ENCODE measurements at regions not wholly inside any gene's neighbourhood (a gene's known extent, or its start where the extent isn't known, plus 50 kb on each side); places are given as distances from the start of the nearest gene placed in this dataset.

- no peak for TF ChIP-seq GABPA (IDR thresholded peaks at IDR 0.05; ENCODE audit: low read depth)
- TF ChIP-seq CTCF (IDR thresholded peaks at IDR 0.05; ENCODE audit: insufficient read depth, low read length): no peak
- no peak for TF ChIP-seq POLR2AphosphoS5 (IDR thresholded peaks at IDR 0.05; ENCODE audit: low read depth)
- no peak for TF ChIP-seq SPI1 (IDR thresholded peaks at IDR 0.05; ENCODE audit: borderline replicate concordance, low read depth)
- TF ChIP-seq, protein P1, sequence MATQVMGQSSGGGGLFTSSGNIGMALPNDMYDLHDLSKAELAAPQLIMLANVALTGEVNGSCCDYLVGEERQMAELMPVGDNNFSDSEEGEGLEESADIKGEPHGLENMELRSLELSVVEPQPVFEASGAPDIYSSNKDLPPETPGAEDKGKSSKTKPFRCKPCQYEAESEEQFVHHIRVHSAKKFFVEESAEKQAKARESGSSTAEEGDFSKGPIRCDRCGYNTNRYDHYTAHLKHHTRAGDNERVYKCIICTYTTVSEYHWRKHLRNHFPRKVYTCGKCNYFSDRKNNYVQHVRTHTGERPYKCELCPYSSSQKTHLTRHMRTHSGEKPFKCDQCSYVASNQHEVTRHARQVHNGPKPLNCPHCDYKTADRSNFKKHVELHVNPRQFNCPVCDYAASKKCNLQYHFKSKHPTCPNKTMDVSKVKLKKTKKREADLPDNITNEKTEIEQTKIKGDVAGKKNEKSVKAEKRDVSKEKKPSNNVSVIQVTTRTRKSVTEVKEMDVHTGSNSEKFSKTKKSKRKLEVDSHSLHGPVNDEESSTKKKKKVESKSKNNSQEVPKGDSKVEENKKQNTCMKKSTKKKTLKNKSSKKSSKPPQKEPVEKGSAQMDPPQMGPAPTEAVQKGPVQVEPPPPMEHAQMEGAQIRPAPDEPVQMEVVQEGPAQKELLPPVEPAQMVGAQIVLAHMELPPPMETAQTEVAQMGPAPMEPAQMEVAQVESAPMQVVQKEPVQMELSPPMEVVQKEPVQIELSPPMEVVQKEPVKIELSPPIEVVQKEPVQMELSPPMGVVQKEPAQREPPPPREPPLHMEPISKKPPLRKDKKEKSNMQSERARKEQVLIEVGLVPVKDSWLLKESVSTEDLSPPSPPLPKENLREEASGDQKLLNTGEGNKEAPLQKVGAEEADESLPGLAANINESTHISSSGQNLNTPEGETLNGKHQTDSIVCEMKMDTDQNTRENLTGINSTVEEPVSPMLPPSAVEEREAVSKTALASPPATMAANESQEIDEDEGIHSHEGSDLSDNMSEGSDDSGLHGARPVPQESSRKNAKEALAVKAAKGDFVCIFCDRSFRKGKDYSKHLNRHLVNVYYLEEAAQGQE (IDR thresholded peaks at IDR 0.05; ENCODE audit: insufficient replicate concordance, low read depth): no peak
- Histone ChIP-seq H3K27me3 (ENCODE audit: insufficient read depth, poor library complexity, severe bottlenecking) (no peaks in the 10 kb centered on the region), H3K27ac (replicated peaks) (no peak overlapping the region), H3K4me3 (replicated peaks; ENCODE audit: insufficient read depth, low read length) (no peak overlapping the region)
- no peak for DNase-seq (ENCODE audit: low read depth in 1 of 2, low spot score in 1 of 2)
These were observed 340.5 kb upstream of the SYNCRIP start for GRCh38 chr6:85983032-85983659.

- Histone ChIP-seq H3K4me3 (replicated peaks; ENCODE audit: insufficient read depth, low read length) (no peak overlapping the region), H3K27me3 (ENCODE audit: insufficient read depth, poor library complexity, severe bottlenecking) (no peaks in the 10 kb centered on the region), H3K27ac (replicated peaks) (no peak overlapping the region)
- DNase-seq (ENCODE audit: low read depth in 1 of 2, low spot score in 1 of 2): no peak
- TF ChIP-seq, protein P1 (IDR thresholded peaks at IDR 0.05; ENCODE audit: insufficient replicate concordance, low read depth): no peak
- TF ChIP-seq POLR2AphosphoS5 (IDR thresholded peaks at IDR 0.05; ENCODE audit: low read depth): no peak
- no peak for TF ChIP-seq CTCF (IDR thresholded peaks at IDR 0.05; ENCODE audit: insufficient read depth, low read length)
- TF ChIP-seq SPI1 (IDR thresholded peaks at IDR 0.05; ENCODE audit: borderline replicate concordance, low read depth): no peak
- no peak for TF ChIP-seq GABPA (IDR thresholded peaks at IDR 0.05; ENCODE audit: low read depth)
These were observed 335.0 kb upstream of the SYNCRIP start for GRCh38 chr6:85977661-85978060.

- no peaks in the 10 kb centered on the region for H3K27me3 ChIP-seq (ENCODE audit: insufficient read depth, poor library complexity, severe bottlenecking)
- H3K4me3 ChIP-seq (replicated peaks; ENCODE audit: insufficient read depth, low read length): no peak overlapping the region
- no peak overlapping the region for H3K27ac ChIP-seq (replicated peaks)
- no peak for TF ChIP-seq POLR2AphosphoS5 (IDR thresholded peaks at IDR 0.05; ENCODE audit: low read depth)
- no peak for DNase-seq (ENCODE audit: low read depth in 1 of 2, low spot score in 1 of 2)
These were observed 333.3 kb upstream of the SYNCRIP start for GRCh38 chr6:85975957-85976356.

DNA sequence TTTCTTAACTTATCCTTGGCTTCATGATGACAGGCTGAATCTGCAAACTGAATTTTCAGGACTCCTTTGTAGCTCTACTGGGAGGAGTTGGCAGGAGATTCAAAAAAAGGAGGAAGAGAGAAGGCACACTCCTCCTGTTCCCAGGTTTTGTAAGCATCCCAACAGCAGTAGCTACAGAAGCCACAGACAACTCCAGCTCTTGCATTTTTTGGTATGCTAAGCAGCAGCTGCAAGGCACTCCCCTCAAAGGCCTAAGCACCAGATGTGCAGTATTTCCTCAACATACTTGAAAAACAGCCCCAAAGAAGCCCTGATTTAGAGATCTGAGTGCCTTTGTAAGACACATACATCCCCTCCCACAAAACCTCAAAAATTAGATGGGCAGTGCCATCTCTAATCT lies 328.6 kb upstream of the SYNCRIP start:
- Histone ChIP-seq H3K27me3 (ENCODE audit: insufficient read depth, poor library complexity, severe bottlenecking) (no peaks in the 10 kb centered on the region), H3K4me3 (replicated peaks; ENCODE audit: insufficient read depth, low read length) (no peak overlapping the region), H3K27ac (replicated peaks) (no peak overlapping the region)
- no peak for TF ChIP-seq GABPA (IDR thresholded peaks at IDR 0.05; ENCODE audit: low read depth)
- no peak for DNase-seq (ENCODE audit: low read depth in 1 of 2, low spot score in 1 of 2)

DNA sequence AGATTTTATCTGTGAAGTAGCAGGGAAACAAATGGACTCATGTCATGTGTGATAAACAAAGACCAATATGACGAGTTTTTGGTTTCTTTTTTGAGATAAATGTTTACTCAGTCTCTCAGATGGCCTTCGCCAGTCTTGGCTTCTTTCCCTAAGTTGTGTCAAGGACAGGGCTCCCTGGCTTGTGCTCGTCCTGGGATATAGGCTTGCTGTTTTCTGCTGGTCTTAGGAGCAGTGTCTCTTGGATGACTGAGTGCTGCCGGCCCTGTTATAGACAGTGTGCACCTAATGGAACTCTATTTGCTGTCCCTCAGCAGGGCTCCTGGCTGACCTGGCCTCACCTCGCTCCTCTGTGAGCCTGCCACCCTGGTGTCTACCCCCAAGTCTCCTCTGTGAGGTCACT lies 324.1 kb upstream of the SYNCRIP start:
- no peak overlapping the region for H3K4me3 ChIP-seq (replicated peaks; ENCODE audit: insufficient read depth, low read length)
- TF ChIP-seq SPI1 (IDR thresholded peaks at IDR 0.05; ENCODE audit: borderline replicate concordance, low read depth) (no peak), POLR2AphosphoS5 (IDR thresholded peaks at IDR 0.05; ENCODE audit: low read depth) (no peak), GABPA (IDR thresholded peaks at IDR 0.05; ENCODE audit: low read depth) (no peak), CTCF (IDR thresholded peaks at IDR 0.05; ENCODE audit: insufficient read depth, low read length) (no peak)
- TF ChIP-seq, protein P1 (IDR thresholded peaks at IDR 0.05; ENCODE audit: insufficient replicate concordance, low read depth): no peak
- H3K27ac ChIP-seq (replicated peaks): no peak overlapping the region
- DNase-seq (ENCODE audit: low read depth in 1 of 2, low spot score in 1 of 2): no peak
- H3K27me3 ChIP-seq (ENCODE audit: insufficient read depth, poor library complexity, severe bottlenecking): no peaks in the 10 kb centered on the region
